CD4-positive, alpha-beta T cell treated with Interleukin-10 for 1 hour (primary cell): ENCODE measurements at regions not wholly inside any gene's neighbourhood (a gene's known extent, or its start where the extent isn't known, plus 50 kb on each side); places are given as distances from the start of the nearest gene placed in this dataset.
"Not testable (repeated sequence)": the region's sequence is repeated elsewhere in the genome, so short reads cannot be mapped to it uniquely, and the experiment has no call there.

Experiments used
- DNase-seq: peaks from one replicate; pipeline ENCODE4 v3.0.0-alpha.2; 2020

DNA sequence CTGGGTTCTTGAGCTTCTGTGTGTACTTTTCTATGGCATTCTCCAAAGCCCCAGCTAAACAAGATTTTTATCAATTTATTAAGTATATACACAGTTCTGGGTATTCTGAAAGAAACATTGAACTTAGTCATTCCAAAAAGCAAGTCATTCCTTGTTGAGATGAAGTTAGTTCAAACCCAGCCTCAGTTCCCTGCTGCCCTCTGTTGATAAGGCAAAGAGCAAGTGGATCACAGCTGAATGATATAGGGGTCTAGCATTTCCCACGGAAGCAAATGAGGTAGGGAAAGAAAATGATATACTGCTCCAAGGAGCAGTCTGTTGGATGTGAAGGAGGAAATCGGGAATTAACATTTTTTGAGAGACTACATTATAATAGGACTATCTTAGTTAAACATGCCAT is 841.8 kb upstream of the TENM4 start:
- DNase-seq, result no peak

- no peak for DNase-seq
These were observed 840.4 kb upstream of the TENM4 start for GRCh38 chr11:80281194-80281593.

DNA sequence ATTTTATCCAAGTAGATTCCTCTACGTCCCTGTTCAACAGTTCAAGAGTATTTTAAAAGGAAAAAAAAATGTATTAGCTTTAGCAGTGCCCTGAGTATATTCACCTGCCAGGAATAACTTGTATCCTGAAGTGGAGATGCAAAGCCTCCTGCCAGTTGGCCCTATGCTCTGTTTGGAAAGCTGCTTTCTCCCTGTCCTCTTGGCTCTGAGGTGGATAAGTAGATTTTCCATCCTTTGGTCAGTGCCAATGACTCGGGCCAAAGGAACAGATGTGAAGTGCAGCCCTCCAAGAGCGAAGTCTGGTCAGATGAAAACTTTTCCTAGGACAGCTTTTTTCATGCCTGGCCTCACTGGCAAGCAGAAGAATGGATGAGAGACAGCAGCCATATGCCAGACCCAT is 839.9 kb upstream of the TENM4 start:
- no peak for DNase-seq

- no peak for DNase-seq
These were observed 820.9 kb upstream of the TENM4 start for GRCh38 chr11:80261776-80262175.

DNA sequence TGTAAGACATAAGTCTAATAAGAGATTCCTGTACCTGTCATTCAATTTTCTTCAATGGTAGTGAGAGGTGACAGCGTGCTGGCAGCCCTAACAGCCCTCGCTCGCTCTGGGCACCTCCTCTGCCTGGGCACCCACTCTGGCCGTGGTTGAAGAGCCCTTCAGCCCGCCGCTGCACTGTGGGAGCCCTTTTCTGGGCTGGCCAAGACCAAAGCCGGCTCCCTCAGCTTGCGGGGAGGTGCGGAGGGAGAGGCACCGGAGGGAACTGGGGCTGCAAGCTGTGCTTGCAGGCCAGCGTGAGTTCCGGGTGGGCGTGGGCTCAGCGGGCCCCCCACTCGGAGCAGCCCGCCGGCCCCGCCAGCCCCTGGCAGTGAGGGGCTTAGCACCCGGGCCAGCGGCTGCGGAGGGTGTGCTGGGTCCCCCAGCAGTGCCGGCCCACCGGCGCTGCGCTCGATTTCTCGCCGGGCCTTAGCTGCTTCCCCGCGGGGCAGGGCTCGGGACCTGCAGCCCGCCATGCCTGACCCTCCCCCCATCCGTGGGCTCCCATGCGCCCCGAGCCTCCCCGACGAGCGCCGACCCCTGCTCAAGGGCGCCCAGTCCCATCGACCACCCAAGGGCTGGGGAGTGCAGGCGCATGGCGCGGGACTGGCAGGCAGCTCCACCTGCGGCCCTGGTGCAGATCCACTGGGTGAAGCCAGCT is 816.6 kb upstream of the TENM4 start:
- DNase-seq, result not testable (repeated sequence)

DNA sequence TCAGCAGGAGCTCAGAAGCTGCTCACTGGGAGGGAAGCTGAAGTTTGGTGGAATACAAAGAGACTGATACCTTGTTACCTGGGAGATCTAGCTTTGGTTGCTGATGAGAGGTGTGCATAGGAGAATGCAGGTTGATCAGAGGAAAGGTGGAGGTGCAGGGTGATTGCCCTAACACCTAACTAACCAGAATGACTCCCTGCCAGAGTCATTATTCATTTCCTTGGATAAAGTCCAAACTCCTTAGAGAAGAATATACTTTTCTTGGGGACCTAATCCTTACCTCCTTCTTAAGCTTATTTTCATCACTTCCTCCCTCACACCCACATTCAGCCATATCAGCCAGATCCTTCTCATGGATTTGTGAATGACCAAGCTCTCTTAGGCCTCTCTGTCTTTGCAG is 814.2 kb upstream of the TENM4 start:
- DNase-seq, result no peak

GRCh38 chr11:80241766-80242165 is 800.9 kb upstream of the TENM4 start:
- no peak for DNase-seq

GRCh38 chr11:80240245-80240644 is 799.4 kb upstream of the TENM4 start:
- no peak for DNase-seq

DNA sequence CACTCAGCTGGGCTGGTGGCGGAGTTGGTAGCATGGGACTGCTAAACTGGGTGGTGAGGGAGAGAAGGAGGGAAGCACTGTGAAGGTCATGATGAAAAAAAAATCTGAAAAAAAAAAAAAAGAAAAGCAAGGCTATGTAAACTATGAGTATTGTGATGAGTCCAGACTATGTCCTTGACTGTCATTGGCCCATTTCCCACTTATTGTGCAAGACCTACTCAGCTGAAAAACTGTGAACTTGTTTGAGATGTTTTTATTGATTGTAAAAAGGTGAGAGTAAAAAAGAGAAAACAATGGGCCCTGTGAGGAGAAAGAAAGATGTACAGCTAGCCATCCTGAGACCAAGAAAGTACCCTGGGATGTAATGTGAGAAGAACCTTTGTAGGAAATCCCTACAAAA is 798.4 kb upstream of the TENM4 start:
- no peak for DNase-seq

DNA sequence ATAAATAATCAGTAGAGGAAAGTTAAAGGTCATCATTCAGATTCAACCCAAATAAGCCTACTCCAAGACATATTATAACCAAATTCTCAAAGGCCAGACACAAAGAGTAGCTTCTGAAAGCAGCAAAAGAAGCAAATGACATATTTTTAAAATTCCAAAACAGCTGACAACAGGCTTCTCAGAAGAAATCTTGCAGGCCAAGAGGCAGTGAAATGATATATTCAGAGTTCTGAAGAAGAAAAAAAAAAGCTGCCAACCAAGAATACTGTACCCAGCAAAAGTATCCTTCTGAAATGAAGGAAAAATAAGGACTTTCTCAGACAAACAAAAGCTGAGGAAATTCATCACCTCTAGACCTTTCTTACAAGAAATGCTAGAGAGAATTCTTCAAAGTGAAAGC is 787.1 kb upstream of the TENM4 start:
- no peak for DNase-seq

DNA sequence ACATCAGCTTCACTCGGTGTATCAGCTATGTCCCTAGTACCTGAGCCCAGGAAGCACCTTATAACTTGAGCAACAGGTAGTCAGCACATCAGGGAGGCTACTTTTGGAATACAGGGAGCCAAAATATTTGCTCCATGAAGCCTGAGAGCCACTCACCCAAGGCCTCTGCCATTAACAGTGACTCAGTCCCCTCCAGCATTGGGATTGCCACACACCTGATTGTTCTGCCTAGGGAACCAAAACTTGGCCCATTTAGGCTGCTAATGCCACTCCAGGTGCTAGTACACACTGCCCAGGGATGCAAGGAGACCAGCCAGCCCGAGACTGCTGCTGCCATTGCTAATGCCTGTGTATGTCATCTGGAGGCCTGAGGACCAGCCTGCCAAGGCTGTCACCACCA is 773.6 kb upstream of the TENM4 start:
- DNase-seq, result no peak

- no peak for DNase-seq
These were observed 770.8 kb upstream of the TENM4 start for GRCh38 chr11:80211673-80212072.

GRCh38 chr11:80204021-80204420 is 763.2 kb upstream of the TENM4 start:
- no peak for DNase-seq

DNA sequence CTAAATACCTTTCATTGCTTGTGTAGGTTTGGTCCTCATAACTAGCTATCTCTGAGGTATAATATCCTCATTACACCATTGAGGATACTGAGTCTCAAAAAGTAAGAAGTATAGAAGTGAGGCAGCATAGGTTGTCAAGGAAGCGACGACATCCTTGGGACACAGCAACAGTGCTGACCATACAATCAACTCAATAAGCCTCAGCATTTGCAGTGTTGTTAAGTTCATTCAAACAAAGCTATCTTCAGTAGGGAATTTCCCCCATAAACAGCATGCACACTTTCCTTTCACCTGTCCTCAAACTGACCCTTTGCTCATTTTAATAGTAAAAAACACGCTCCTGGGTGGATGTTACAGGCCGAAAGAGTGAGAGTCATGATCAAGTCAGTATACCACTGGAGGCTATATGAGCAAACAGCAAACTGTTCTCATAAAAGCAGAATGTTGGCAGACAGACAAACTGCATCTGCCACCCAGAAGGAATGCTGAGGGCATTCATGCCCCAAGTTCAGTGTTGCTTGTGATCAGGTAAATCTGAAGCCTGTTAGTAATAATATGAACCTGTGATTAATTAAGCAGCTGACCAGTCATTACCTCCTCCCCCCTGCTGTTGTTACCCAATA is 756.2 kb upstream of the TENM4 start:
- DNase-seq, result no peak

GRCh38 chr11:80196041-80196440 is 755.2 kb upstream of the TENM4 start:
- no peak for DNase-seq

- no peak for DNase-seq
These were observed 753.8 kb upstream of the TENM4 start for GRCh38 chr11:80194625-80195024.

DNA sequence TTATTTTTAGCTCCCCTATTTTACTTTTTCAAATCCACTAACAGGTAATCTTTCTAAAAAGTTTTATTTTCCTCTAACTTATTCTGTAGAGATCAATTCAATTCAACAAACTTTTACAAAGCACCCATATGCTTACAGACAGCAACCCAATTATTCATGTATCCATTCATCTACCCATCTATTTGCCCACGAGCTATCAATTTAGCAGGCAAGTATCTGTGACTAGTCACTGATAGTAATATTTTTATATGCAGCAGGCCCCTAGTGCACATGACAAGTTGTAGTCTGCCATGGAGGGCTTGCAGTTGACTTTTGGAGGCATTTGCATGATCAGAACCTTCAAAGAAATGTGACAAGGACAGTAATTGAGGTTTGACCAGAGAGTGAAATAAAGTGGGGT is 753.2 kb upstream of the TENM4 start:
- DNase-seq, result no peak

- DNase-seq, result no peak
These were observed 747.3 kb upstream of the TENM4 start for GRCh38 chr11:80188076-80188627.

DNA sequence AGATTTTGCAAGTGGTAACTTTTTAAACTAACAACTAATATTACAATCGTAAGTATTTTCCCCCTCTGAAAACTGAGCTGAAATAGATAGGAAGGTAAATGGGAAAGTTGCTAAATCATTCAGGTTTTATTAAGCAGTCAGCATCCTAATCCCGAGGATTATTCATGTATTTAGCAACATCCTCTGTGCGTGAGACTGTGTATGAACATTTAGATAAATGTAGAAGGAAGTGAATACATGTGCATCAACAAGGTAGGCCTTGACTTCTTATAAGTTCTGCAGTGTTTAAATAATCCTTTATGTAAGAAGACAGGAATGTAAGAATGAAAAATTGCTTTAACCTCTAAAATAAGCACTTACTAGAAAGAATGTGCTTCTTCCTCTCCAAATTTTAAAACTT is 745.9 kb upstream of the TENM4 start:
- no peak for DNase-seq

DNA sequence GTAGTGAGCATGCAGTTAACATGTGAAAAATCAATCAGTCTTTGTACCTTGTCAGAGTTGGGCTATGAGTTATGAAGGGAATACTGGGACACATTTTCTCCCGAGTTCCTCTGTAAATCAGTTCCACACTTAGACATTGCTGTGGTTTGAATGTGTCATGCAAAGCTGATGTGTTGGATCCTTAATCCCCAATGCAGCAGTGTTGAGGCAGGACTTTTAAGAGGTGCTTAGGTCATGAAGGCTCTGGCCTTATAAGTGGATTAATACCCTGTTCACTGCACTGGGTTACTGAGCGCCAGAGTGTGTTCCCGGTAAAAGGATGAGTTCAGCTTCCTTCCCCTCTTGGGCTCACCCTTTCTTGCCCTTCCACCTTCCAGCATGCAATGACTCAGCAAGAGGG is 742.1 kb upstream of the TENM4 start:
- no peak for DNase-seq

GRCh38 chr11:80173371-80174136 is 732.7 kb upstream of the TENM4 start:
- DNase-seq, result no peak

DNA sequence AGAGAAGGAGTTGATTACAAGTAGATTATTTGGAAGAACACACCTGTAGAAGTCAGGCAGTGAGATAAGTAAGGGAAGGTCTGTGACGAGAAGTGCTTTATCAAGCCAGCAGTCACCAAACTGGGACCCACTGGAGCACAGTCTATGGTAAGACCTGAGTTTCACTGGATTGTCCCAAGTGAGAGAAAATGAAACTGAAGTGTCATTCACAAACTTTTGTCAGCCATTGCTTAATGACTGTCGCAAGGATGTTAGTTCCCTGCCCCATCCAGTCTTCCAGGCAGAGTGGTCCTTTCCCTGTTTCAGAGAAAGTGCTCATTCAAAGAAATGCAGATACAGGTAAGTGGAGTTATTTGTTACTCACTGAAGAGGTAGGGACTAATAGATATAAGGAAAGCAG is 728.0 kb upstream of the TENM4 start:
- no peak for DNase-seq

- no peak for DNase-seq
These were observed 726.9 kb upstream of the TENM4 start for GRCh38 chr11:80167766-80168165.

GRCh38 chr11:80165744-80166143 is 724.9 kb upstream of the TENM4 start:
- no peak for DNase-seq
